Astrocyte of the spinal cord (primary cell): ENCODE measurements at regions not wholly inside any gene's neighbourhood (a gene's known extent, or its start where the extent isn't known, plus 50 kb on each side); places are given as distances from the start of the nearest gene placed in this dataset.

Experiments used
- DNase-seq: peaks from one replicate; pipeline ENCODE4 v3.0.0; 2011; ENCODE audit warnings: low read depth, low spot score
- H3K4me3 ChIP-seq: 2 replicates; pipeline ENCODE4 v1.5.1; 2011; ENCODE audit warnings: low read depth, mild to moderate bottlenecking, low read length, moderate library complexity
- in situ Hi-C: cut with HindIII; loops from 2 replicates; pipeline ENCODE4 v1.10.0; 2017; ENCODE audit warnings: low sequenced_read_pairs
- TF ChIP-seq, protein P1 (sequence below): IDR thresholded peaks from 2 replicates; pipeline ENCODE4 v1.5.1; 2012; ENCODE audit warnings: low read depth, mild to moderate bottlenecking, low read length, inconsistent platforms

DNA sequence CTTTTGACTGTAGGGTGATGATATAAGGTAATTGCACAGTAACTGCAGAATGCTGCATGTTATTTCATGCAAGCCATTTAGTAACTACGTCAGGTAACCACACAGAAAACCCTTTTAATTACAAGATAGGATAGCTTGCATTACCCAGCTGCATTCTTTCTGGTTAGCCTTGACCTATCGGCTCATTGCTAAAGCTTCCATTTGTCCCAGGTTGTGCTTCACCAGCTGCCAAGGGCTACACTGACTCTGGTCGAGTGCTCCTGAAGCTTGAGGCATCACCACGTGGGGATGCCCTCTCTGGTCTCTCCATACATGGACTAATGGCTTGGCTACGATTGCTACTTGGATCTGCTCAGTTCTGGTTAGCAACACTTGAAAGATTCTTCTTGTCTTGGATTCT is 81.1 kb upstream of the SLC12A2 start:
- H3K4me3 ChIP-seq: no peak overlapping the region
- in situ Hi-C loops: no loop called here
- DNase-seq: peak; percentile 2
- TF ChIP-seq, protein P1, sequence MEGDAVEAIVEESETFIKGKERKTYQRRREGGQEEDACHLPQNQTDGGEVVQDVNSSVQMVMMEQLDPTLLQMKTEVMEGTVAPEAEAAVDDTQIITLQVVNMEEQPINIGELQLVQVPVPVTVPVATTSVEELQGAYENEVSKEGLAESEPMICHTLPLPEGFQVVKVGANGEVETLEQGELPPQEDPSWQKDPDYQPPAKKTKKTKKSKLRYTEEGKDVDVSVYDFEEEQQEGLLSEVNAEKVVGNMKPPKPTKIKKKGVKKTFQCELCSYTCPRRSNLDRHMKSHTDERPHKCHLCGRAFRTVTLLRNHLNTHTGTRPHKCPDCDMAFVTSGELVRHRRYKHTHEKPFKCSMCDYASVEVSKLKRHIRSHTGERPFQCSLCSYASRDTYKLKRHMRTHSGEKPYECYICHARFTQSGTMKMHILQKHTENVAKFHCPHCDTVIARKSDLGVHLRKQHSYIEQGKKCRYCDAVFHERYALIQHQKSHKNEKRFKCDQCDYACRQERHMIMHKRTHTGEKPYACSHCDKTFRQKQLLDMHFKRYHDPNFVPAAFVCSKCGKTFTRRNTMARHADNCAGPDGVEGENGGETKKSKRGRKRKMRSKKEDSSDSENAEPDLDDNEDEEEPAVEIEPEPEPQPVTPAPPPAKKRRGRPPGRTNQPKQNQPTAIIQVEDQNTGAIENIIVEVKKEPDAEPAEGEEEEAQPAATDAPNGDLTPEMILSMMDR: no peak

DNA sequence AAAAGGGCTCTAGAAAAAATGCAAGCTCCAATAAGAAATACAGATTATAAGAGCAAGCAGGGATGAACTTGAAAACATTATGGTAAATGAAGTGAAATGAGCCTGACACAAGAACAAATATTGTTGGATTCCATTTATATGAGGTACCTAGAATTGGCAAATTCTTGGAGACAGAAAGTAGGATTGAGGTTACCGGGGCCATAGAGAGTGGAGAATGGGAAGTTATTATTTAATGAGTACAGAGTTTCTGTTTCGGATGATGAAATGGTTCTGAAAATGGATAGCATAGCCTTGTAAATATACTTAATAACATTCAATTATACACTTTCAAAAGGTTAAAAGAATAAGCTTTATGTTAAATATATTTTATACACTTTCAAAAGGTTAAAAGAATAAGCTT is 75.6 kb upstream of the SLC12A2 start:
- TF ChIP-seq, protein P1: no peak
- in situ Hi-C loops: no loop called here
- peak; percentile 17 for DNase-seq
- H3K4me3 ChIP-seq: no peak overlapping the region

DNA sequence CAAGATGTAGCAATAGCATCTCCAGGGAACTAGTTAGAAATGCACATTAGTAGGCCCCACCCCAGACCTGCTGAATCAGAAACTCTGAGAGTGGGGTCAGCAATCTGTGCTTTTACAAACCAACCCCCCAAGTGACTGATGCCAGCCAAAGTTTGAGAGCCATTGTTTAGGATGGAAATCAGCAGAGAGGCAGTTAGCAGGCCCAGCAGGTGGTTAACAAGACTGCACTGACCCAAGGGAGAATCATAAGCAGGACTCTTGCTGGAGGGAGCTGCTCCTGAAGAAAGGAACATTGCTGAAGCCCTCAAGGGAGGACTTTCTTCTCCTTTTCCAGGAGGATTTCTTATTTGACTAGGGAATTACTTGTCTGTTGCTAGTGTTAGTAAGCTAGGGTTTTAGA is 74.2 kb upstream of the SLC12A2 start:
- in situ Hi-C loops: no loop called here
- no peak overlapping the region for H3K4me3 ChIP-seq
- peak; percentile 3 for DNase-seq
- TF ChIP-seq, protein P1: no peak

DNA sequence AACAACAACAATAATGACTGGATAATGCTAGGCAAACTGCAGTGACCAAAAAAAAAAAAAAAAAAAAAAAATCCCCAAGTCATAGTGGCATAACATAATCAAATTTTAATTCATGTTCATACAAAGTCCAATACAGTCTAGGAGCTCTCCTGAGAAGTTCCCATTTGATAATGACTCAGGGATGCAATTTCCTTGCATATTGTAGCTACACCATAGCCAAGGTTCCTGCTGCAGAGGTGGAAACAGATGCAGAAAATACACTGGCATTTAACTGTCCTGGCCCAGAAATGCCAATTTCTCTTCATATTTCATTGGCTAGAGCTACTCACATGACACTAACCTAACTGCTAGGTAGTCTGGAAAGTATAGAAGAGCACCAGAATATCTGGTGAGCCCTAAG is 72.2 kb upstream of the SLC12A2 start:
- TF ChIP-seq, protein P1: no peak
- H3K4me3 ChIP-seq: no peak overlapping the region
- DNase-seq: no peak
- in situ Hi-C loops: no loop called here

DNA sequence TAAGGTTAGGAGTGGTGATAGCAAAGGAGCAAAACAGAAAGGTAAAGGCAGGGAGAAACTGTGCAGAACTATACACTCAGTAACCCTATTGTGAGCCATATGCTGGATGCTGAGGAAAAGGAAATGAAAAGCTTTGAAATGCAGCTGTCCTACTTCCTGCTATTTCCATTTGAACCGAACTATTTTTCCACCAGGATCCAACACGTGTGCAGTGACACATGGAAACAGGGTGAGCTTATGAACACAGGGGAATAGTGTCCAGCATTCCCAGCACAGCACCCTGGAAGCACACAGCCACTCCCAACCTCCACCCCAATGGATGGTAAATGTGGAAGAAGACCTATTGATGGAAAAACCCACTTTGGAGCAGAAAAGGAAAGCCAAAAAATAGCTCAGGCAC is 69.0 kb upstream of the SLC12A2 start:
- DNase-seq: no peak
- no peak overlapping the region for H3K4me3 ChIP-seq
- in situ Hi-C loops: no loop called here
- TF ChIP-seq, protein P1: no peak

DNA sequence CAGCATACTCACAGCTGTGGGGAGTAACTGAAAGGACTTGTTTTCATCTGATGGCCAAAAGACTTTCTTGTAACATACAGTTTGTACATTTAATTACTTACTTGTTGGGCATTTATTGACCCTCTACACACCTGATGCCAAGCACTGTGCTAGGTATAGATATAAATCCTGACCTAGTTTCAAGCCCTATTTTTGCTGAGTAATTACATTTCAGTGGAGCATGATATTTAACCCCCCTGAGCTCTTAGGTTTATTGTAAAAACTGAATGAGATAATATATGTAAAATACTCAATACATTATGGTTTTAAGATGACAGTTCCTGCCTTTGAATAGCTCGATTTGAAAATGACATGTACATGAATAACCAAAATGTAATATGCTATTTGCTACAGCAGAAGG is 68.1 kb upstream of the SLC12A2 start:
- in situ Hi-C loops: no loop called here
- TF ChIP-seq, protein P1: no peak
- H3K4me3 ChIP-seq: no peak overlapping the region
- DNase-seq: no peak

DNA sequence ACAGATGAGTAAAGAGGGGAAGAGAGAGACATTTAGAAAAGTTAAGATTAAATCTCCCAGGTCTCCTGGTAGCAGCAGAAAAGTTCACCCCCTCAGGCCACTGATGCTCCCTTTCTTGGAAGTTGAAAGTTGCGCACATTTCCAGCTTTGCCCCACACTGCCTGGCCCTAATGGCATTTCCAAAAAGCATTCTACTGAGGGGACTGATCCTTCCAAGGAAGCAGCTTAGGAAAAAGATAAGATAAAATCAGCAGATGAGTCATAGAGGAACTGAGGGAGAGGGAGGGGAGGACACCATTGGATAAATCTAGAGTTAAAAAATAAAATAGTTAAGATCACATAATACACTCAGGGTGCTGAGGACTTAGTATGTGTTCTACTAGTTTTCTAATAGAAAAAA is 67.6 kb upstream of the SLC12A2 start:
- in situ Hi-C loops: no loop called here
- DNase-seq: no peak

More for the DNA sequence above, 67.6 kb upstream of the SLC12A2 start:
- no peak overlapping the region for H3K4me3 ChIP-seq
- TF ChIP-seq, protein P1: no peak
